Upper lobe of left lung (tissue), 4 donors: ENCODE measurements at regions not wholly inside any gene's neighbourhood (a gene's known extent, or its start where the extent isn't known, plus 50 kb on each side); places are given as distances from the start of the nearest gene placed in this dataset.

ENCODE experiments used
- POLR2A ChIP-seq, 4 donors: fragments of 450-650 bp; IDR thresholded peaks; one replicate each; pipeline ENCODE4 v1.5.1; 2016 to 2017; ENCODE audit warnings: antibody characterized with exemption in 4 of 4, mild to moderate bottlenecking in 2 of 4
- POLR2AphosphoS5 ChIP-seq, 2 donors: sonication (generic); formaldehyde crosslinking; IDR thresholded peaks; one replicate each; pipeline ENCODE4 v1.5.1; 2017; ENCODE audit warnings: antibody characterized with exemption in 2 of 2
- TF ChIP-seq, protein P1 (sequence below), 6 experiments: fragments of 450-650 bp in 4 of 6; fragments of 200-600 bp in 2 of 6; sonication (generic) in 2 of 6; IDR thresholded peaks; one replicate each; pipeline ENCODE4 v1.5.1; 2016 to 2019; ENCODE audit warnings: antibody characterized with exemption in 6 of 6

DNA sequence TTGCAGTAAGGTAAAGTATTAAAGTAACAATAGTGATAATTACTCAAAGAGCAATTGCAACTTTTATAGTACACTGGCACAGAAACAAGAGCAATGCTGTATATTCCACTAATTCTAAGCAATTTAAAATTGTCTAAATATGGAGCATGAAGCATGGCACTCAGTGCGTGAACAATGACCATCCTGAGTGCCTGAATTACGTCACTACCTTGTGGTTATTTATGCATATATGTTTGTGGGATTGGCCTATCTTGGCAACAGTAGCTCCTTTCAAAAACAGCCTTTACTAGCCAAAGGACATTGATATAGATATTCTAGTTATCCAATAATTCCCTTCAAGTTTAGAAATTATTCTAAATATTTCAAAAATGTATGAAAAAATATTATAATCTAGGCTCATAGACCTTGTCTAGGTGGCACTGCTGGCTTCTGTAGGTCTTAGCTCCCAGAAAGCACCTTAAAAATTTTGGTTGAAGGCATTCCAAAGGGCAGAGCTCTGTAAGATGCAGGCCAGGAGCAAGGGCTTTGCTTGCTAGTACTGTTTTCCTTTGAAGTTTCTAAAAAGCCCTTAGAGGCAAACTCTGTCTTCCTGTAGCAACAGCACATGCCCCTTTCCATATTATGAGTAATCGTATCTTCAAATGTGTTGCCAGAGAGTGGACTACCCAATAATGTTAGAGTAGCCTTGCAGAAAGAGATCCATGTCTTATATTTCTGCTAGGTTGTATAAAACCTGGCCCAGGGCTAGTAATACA lies 719.3 kb downstream of the NR2F1-AS1 start:
- TF ChIP-seq, protein P1, sequence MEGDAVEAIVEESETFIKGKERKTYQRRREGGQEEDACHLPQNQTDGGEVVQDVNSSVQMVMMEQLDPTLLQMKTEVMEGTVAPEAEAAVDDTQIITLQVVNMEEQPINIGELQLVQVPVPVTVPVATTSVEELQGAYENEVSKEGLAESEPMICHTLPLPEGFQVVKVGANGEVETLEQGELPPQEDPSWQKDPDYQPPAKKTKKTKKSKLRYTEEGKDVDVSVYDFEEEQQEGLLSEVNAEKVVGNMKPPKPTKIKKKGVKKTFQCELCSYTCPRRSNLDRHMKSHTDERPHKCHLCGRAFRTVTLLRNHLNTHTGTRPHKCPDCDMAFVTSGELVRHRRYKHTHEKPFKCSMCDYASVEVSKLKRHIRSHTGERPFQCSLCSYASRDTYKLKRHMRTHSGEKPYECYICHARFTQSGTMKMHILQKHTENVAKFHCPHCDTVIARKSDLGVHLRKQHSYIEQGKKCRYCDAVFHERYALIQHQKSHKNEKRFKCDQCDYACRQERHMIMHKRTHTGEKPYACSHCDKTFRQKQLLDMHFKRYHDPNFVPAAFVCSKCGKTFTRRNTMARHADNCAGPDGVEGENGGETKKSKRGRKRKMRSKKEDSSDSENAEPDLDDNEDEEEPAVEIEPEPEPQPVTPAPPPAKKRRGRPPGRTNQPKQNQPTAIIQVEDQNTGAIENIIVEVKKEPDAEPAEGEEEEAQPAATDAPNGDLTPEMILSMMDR (IDR thresholded peaks at IDR 0.05) = no peak
- no peak for TF ChIP-seq POLR2A (IDR thresholded peaks at IDR 0.05)
- TF ChIP-seq POLR2AphosphoS5 (IDR thresholded peaks at IDR 0.05) = no peak
